T-cell (primary cell): ENCODE measurements at regions not wholly inside any gene's neighbourhood (a gene's known extent, or its start where the extent isn't known, plus 50 kb on each side); places are given as distances from the start of the nearest gene placed in this dataset.

ENCODE experiments used
- ATAC-seq, 4 experiments: fragments of 200-7000 bp in 3 of 4; fragments of 150-1000 bp in 1 of 4; cut with Tn5 transposase; replicated peaks in 1 of 4; 1 replicate in 3 of 4; 2 replicates in 1 of 4; pipeline ENCODE4 v1.10.0; 2021; ENCODE audit warnings: moderate library complexity in 3 of 4, mild to moderate bottlenecking in 2 of 4, moderate number of reproducible peaks in 1 of 4
- CTCF ChIA-PET, 2 donors: fragments of 300-600 bp; sonication (Branson Sonifier 250); formaldehyde crosslinking; loops; one replicate each; lab custom pipeline; 2022; ENCODE audit warnings: antibody characterized with exemption in 2 of 2; lab: Charles Lee
- POLR2A ChIA-PET, 2 donors: fragments of 300-600 bp; sonication (Branson Sonifier 250); formaldehyde crosslinking; loops; one replicate each; lab custom pipeline; 2022; ENCODE audit warnings: antibody characterized with exemption in 2 of 2; lab: Charles Lee
- DNase-seq, 35 experiments: peaks; one replicate each; pipeline versions ENCODE4 v3.0.0 to v3.0.0-alpha.2; 2013 to 2023
- H3K27ac ChIP-seq: one replicate; pipeline ENCODE4 v1.5.1; 2013; ENCODE audit warnings: low read length
- H3K27me3 ChIP-seq, 2 experiments: replicated peaks in 1 of 2; 1 replicate in 1 of 2; 2 replicates in 1 of 2; pipeline versions ENCODE4 v1.6.1 to v1.7.0; 2013; ENCODE audit warnings: low read length in 1 of 2, mixed read lengths in 1 of 2; ENCODE audit not compliant: control insufficient read depth in 2 of 2, insufficient read depth in 2 of 2; ENCODE audit errors: extremely low read depth in 1 of 2
- H3K36me3 ChIP-seq, 2 donors: 1 replicate in 1 of 2; 2 replicates in 1 of 2; pipeline versions ENCODE4 v1.6.1 to v1.7.0; 2013; ENCODE audit warnings: low read length in 1 of 2; ENCODE audit not compliant: control insufficient read depth in 2 of 2, insufficient read depth in 1 of 2; ENCODE audit errors: extremely low read depth in 1 of 2
- H3K4me1 ChIP-seq, 2 experiments: 1 replicate in 1 of 2; 2 replicates in 1 of 2; pipeline versions ENCODE4 v1.6.1 to v1.7.0; 2013; ENCODE audit warnings: low read length in 2 of 2, mixed read lengths in 1 of 2; ENCODE audit not compliant: insufficient read depth in 2 of 2, control insufficient read depth in 1 of 2; ENCODE audit errors: extremely low read depth in 1 of 2
- H3K4me3 ChIP-seq, 2 donors: 1 replicate in 1 of 2; 2 replicates in 1 of 2; pipeline versions ENCODE4 v1.5.1 to v1.7.0; 2013; ENCODE audit warnings: mild to moderate bottlenecking in 2 of 2, low read length in 1 of 2, moderate library complexity in 1 of 2; ENCODE audit not compliant: control insufficient read depth in 1 of 2; ENCODE audit errors: extremely low read depth in 1 of 2
- H3K9me3 ChIP-seq: 2 replicates; pipeline ENCODE4 v1.7.0; 2013
- H3K27ac Mint-ChIP-seq, 2 donors: one replicate each; pipeline ENCODE4 v1.8.0; 2020 to 2021; ENCODE audit warnings: mild to moderate bottlenecking in 2 of 2, mixed read lengths in 2 of 2
- H3K27me3 Mint-ChIP-seq, 2 donors: one replicate each; pipeline ENCODE4 v1.8.0; 2021 to 2022; ENCODE audit warnings: mixed read lengths in 2 of 2
- H3K36me3 Mint-ChIP-seq: one replicate; pipeline ENCODE4 v1.8.0; 2021; ENCODE audit warnings: mixed read lengths
- H3K4me1 Mint-ChIP-seq, 3 donors: one replicate each; pipeline ENCODE4 v1.8.0; 2020 to 2022; ENCODE audit warnings: mixed read lengths in 3 of 3, mild to moderate bottlenecking in 1 of 3
- H3K4me3 Mint-ChIP-seq, 3 donors: one replicate each; pipeline ENCODE4 v1.8.0; 2020 to 2022; ENCODE audit warnings: mild to moderate bottlenecking in 3 of 3, mixed read lengths in 3 of 3, moderate library complexity in 3 of 3
- H3K9me3 Mint-ChIP-seq, 3 donors: one replicate each; pipeline ENCODE4 v1.8.0; 2020 to 2022; ENCODE audit warnings: mixed read lengths in 3 of 3
- WGBS: methylation state at CpG from one replicate; pipeline ENCODE4 v1.1.5; 2013; ENCODE audit warnings: missing lambda C conversion rate; ENCODE audit not compliant: insufficient coverage; 5-methylcytosine and 5-hydroxymethylcytosine counted together

DNA sequence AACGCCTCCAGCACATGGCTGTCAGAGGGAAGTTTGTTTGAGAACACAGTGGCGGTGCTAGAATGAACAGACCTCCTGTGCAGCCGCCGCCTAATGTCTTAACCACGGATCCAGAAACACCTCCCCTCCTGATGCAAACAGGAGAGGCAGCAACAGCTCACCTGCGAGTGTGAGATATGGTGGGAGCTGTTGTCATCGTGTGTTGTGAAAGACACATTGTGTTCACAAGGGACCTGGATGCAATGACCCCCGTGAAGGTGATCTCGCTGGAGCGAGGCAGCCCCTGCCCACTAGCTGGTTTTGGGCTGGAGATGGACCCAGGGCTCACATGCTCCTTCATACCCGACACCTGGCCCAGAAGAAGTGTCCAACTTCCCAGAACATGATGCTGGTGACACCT, 315.3 kb upstream of the C1orf174 start:
- H3K4me1 Mint-ChIP-seq, result no peaks in the 10 kb centered on the region
- no peaks in the 10 kb centered on the region for H3K9me3 Mint-ChIP-seq
- H3K4me3 Mint-ChIP-seq, result no peak overlapping the region
- Histone ChIP-seq H3K36me3 (no peaks in the 10 kb centered on the region), H3K27ac (no peak overlapping the region), H3K4me1 (no peaks in the 10 kb centered on the region), H3K4me3 (no peak overlapping the region), H3K27me3 (peaks cover 0 to 18% of the 10 kb centered on the region in 2 experiments), H3K9me3 (no peaks in the 10 kb centered on the region)
- no peak for ATAC-seq
- H3K27ac Mint-ChIP-seq, result no peak overlapping the region
- ChIA-PET CTCF (no interaction called here), POLR2A (no interaction called here)
- peaks cover 13 to 18% of the 10 kb centered on the region in 2 donors for H3K27me3 Mint-ChIP-seq
- no peaks in the 10 kb centered on the region for H3K36me3 Mint-ChIP-seq
- DNase-seq, result no peak
- 52% methylated on average over 4 of the region's 11 CpGs for WGBS

DNA sequence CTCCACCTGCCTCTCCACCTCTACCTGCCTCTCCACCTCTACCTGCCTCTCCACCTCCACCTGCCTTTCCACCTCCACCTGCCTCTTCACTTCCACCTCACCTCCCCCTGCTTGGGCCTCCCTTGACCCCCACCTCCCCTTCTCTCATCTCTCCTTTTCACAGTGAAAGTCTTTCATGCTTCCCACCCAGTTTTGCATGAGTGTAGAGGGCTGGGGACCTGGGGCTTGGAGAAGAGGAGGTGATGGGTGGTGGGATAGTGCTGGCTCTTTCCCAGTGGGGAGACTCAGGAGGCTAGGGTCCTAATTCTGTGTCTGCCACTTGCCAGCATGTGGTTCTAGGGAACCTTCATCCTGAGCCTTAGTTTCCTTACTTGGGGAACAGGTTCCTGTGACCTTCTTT, 316.2 kb upstream of the C1orf174 start:
- peaks cover 18% of the 10 kb centered on the region in 2 donors for H3K27me3 Mint-ChIP-seq

DNA sequence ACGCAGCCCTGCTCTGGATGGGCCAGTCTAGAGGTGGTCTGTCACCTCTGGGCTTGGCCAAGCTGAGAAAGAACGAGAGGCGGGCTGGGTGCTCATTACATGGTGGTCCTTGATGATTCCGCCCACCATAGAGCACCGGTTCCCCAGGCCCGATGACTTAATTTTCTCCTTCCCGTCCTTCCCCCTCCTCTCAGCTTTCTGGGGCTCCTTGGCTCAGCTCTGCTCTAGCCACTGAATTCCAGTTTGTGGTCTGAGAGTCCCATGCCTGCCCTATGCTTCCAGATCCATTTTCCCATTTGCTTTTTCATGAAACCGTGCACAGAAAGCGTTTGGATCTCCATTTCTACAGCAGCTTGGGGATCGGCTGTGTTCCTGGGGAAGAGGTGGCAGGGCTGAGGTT, 318.5 kb upstream of the C1orf174 start:
- ATAC-seq, result no peak
- no peak overlapping the region for H3K27ac Mint-ChIP-seq
- H3K27me3 Mint-ChIP-seq, result peaks cover 16 to 18% of the 10 kb centered on the region in 2 donors

More for the DNA sequence above, 316.2 kb upstream of the C1orf174 start:
- ATAC-seq, result no peak
- H3K27ac Mint-ChIP-seq, result no peak overlapping the region
- H3K4me1 ChIP-seq, result no peaks in the 10 kb centered on the region
- DNase-seq, result no peak
- H3K4me3 ChIP-seq, result no peak overlapping the region
- no peak overlapping the region for H3K27ac ChIP-seq
- ChIA-PET POLR2A (no interaction called here), CTCF (no interaction called here)
- H3K27me3 ChIP-seq, result peaks cover 0 to 17% of the 10 kb centered on the region in 2 experiments
- H3K36me3 Mint-ChIP-seq, result no peaks in the 10 kb centered on the region
- no peak overlapping the region for H3K4me3 Mint-ChIP-seq
- no peaks in the 10 kb centered on the region for H3K9me3 ChIP-seq
- no peaks in the 10 kb centered on the region for H3K9me3 Mint-ChIP-seq
- no peaks in the 10 kb centered on the region for H3K36me3 ChIP-seq
- H3K4me1 Mint-ChIP-seq, result no peaks in the 10 kb centered on the region

DNA sequence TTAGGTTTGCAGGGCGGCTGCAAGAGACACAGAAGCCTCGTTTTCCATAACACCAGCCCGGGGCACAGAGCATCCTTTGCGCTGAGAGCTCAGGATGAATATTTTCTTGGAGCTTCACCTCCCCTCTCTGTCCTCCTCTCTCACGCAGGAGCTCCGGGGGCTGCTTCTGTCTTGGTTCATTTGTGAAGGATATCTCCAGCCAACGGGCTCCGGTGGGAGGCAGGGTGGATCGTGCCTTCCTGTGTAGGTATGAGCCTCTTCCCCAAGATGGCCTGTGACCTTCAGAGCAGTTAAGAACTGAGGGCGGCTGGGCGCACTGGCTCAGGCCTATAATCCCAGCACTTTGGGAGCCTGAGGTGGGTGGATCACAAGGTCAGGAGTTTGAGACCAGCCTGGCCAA, 319.0 kb upstream of the C1orf174 start:
- H3K27me3 ChIP-seq, result peaks cover 0 to 22% of the 10 kb centered on the region in 2 experiments
- ChIA-PET POLR2A (no interaction called here), CTCF (no interaction called here)
- WGBS, result 97% methylated on average over 4 of the region's 11 CpGs
- H3K9me3 ChIP-seq, result no peaks in the 10 kb centered on the region
- H3K4me3 Mint-ChIP-seq, result no peak overlapping the region
- H3K4me1 Mint-ChIP-seq, result no peaks in the 10 kb centered on the region
- no peaks in the 10 kb centered on the region for H3K4me1 ChIP-seq
- H3K27ac Mint-ChIP-seq, result no peak overlapping the region
- no peak overlapping the region for H3K4me3 ChIP-seq
- DNase-seq (no peak), ATAC-seq (no peak)
- H3K27ac ChIP-seq, result no peak overlapping the region
- H3K36me3 ChIP-seq, result no peaks in the 10 kb centered on the region
- H3K9me3 Mint-ChIP-seq, result no peaks in the 10 kb centered on the region
- no peaks in the 10 kb centered on the region for H3K36me3 Mint-ChIP-seq
- H3K27me3 Mint-ChIP-seq, result peaks cover 16 to 18% of the 10 kb centered on the region in 2 donors

More for the DNA sequence above, 318.5 kb upstream of the C1orf174 start:
- Mint-ChIP-seq H3K4me3 (no peak overlapping the region), H3K36me3 (no peaks in the 10 kb centered on the region), H3K4me1 (no peaks in the 10 kb centered on the region), H3K9me3 (no peaks in the 10 kb centered on the region)
- Histone ChIP-seq H3K27ac (no peak overlapping the region), H3K4me3 (no peak overlapping the region), H3K36me3 (no peaks in the 10 kb centered on the region), H3K9me3 (no peaks in the 10 kb centered on the region), H3K4me1 (no peaks in the 10 kb centered on the region), H3K27me3 (peaks cover 0 to 22% of the 10 kb centered on the region in 2 experiments)
- POLR2A ChIA-PET, result no interaction called here
- CTCF ChIA-PET, result no interaction called here
- no peak for DNase-seq
- WGBS, result 76% methylated on average over 10 of the region's 10 CpGs

DNA sequence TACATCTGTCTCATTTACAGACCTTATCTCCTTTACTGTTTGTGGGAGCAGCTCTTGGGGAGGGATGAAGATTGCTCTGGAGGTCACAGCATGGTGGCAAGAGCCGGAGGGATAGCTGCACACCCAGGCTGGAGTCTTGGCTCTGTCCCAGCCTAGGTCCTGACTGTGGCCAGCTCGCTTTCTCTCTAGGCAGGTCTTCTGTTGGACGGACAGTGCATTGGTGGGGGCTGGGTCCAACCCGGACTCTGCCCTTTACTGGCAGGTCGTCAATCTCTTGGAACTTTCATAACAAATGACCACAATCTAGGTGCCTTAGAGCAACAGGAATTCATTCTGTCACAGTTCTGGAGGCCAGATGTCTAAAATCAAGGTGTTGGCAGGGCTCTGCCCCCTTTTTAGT, 319.8 kb upstream of the C1orf174 start:
- Histone ChIP-seq H3K4me3 (no peak overlapping the region), H3K36me3 (no peaks in the 10 kb centered on the region), H3K9me3 (no peaks in the 10 kb centered on the region), H3K27ac (no peak overlapping the region), H3K27me3 (peaks cover 0 to 21% of the 10 kb centered on the region in 2 experiments), H3K4me1 (no peaks in the 10 kb centered on the region)
- no peak for DNase-seq
- 88% methylated on average over 3 of the region's 5 CpGs for WGBS
- no peak overlapping the region for H3K27ac Mint-ChIP-seq
- H3K4me3 Mint-ChIP-seq, result no peak overlapping the region
- ATAC-seq, result no peak
- H3K9me3 Mint-ChIP-seq, result no peaks in the 10 kb centered on the region
- no peaks in the 10 kb centered on the region for H3K36me3 Mint-ChIP-seq
- POLR2A ChIA-PET, result no interaction called here
- peaks cover 16 to 18% of the 10 kb centered on the region in 2 donors for H3K27me3 Mint-ChIP-seq
- H3K4me1 Mint-ChIP-seq, result no peaks in the 10 kb centered on the region
- CTCF ChIA-PET, result no interaction called here

DNA sequence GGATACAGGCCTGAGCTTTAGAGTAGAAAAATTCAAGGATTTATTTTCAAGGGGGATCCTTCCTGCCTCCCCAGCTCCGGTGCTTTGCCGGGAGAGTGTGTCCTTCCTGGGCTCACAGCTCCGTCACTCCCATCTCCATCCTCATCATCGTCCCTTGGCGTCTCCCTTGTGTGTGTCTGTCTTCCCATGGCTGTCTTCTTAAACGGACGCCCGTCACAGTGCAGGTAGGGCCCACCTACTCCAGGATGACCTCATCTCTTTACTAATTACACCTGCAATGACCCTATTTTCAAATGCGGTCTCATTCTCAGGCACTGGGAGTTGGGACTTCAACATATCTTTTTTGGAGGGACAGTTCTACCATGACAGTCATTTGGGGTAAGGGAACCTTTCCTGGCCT, 320.3 kb upstream of the C1orf174 start:
- ChIA-PET POLR2A (no interaction called here), CTCF (no interaction called here)
- H3K4me3 Mint-ChIP-seq, result no peak overlapping the region
- ATAC-seq, result no peak
- Histone ChIP-seq H3K27me3 (peaks cover 0 to 16% of the 10 kb centered on the region in 2 experiments), H3K27ac (no peak overlapping the region), H3K4me1 (no peaks in the 10 kb centered on the region), H3K36me3 (no peaks in the 10 kb centered on the region), H3K4me3 (no peak overlapping the region), H3K9me3 (no peaks in the 10 kb centered on the region)
- no peak overlapping the region for H3K27ac Mint-ChIP-seq
- 60% methylated on average over 8 of the region's 9 CpGs for whole genome bisulfite sequencing
- peaks cover 12 to 15% of the 10 kb centered on the region in 2 donors for H3K27me3 Mint-ChIP-seq
- no peaks in the 10 kb centered on the region for H3K4me1 Mint-ChIP-seq
- DNase-seq, result no peak
- H3K9me3 Mint-ChIP-seq, result no peaks in the 10 kb centered on the region
- no peaks in the 10 kb centered on the region for H3K36me3 Mint-ChIP-seq

DNA sequence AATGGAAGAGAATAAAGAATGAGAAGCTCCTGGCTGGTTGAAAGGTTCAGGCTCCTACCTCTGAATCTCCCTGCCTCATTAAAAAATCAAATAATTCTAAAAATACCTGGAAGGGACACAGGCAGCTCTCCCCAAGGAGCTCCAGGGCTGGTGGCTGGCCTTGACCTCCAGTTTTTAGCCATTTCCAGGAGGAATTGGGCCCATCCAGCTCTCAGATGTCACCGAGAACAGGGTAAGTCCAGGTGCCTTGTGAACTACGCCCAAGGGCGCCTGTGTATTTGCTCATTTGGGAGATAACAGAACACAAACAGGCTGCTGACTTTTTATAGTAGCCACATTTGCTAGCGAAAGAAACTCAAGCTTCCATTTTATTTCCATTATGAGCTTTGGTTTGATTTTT, 321.0 kb upstream of the C1orf174 start:
- Histone ChIP-seq H3K36me3 (no peaks in the 10 kb centered on the region), H3K27me3 (peaks cover 0 to 11% of the 10 kb centered on the region in 2 experiments), H3K4me1 (no peaks in the 10 kb centered on the region), H3K27ac (no peak overlapping the region), H3K4me3 (no peak overlapping the region), H3K9me3 (no peaks in the 10 kb centered on the region)
- no peak overlapping the region for H3K27ac Mint-ChIP-seq
- no peaks in the 10 kb centered on the region for H3K36me3 Mint-ChIP-seq
- 100% methylated on average over 1 of the region's 4 CpGs for WGBS
- H3K27me3 Mint-ChIP-seq, result peaks cover 11 to 14% of the 10 kb centered on the region in 2 donors
- DNase-seq, result no peak
- CTCF ChIA-PET, result no interaction called here
- POLR2A ChIA-PET, result no interaction called here
- H3K4me3 Mint-ChIP-seq, result no peak overlapping the region
- H3K4me1 Mint-ChIP-seq, result no peaks in the 10 kb centered on the region
- ATAC-seq, result no peak
- no peaks in the 10 kb centered on the region for H3K9me3 Mint-ChIP-seq
